HEK293 (cell line): ENCODE measurements at regions not wholly inside any gene's neighbourhood (a gene's known extent, or its start where the extent isn't known, plus 50 kb on each side); places are given as distances from the start of the nearest gene placed in this dataset.

Experiments used
- CTCF ChIA-PET: fragments of 350-600 bp; formaldehyde crosslinking; extraction: SDS; loops from one replicate; lab custom pipeline; 2021; ENCODE audit warnings: antibody characterized with exemption; lab: Yijun Ruan, JAX
- POLR2A ChIA-PET: fragments of 300-600 bp; formaldehyde crosslinking; extraction: SDS; loops from one replicate; lab custom pipeline; 2020; ENCODE audit warnings: antibody characterized with exemption, inconsistent platforms; lab: Yijun Ruan, JAX
- H3K27ac ChIP-seq: fragments of 200-500 bp; sonication (Bioruptor generic); 2 replicates; pipeline ENCODE4 v1.5.1; 2014; ENCODE audit warnings: low read depth, low read length, control low read depth, inconsistent platforms; ENCODE audit errors: extremely low read depth
- H3K36me3 ChIP-seq, 2 experiments: fragments of 200-500 bp in 1 of 2; sonication (Bioruptor generic) in 1 of 2; 1 replicate in 1 of 2; 2 replicates in 1 of 2; pipeline ENCODE4 v1.5.1; 2014 to 2017; ENCODE audit warnings: inconsistent platforms in 2 of 2, low read length in 2 of 2; ENCODE audit not compliant: control insufficient read depth in 2 of 2, insufficient read depth in 1 of 2
- H3K4me1 ChIP-seq: fragments of 200-500 bp; sonication (Bioruptor generic); 2 replicates; pipeline ENCODE4 v1.5.1; 2014; ENCODE audit warnings: mild to moderate bottlenecking, low read length, inconsistent platforms; ENCODE audit not compliant: control insufficient read depth, insufficient read depth
- H3K4me3 ChIP-seq: 2 replicates; pipeline ENCODE4 v1.5.1; 2011; ENCODE audit warnings: low read depth, mild to moderate bottlenecking, control low read depth, low read length, moderate library complexity
- H3K9me3 ChIP-seq: fragments of 200-500 bp; sonication (Bioruptor generic); 2 replicates; pipeline ENCODE4 v1.5.1; 2014; ENCODE audit warnings: low read depth, low read length, inconsistent platforms; ENCODE audit not compliant: control insufficient read depth, insufficient read depth
- BCL11B ChIP-seq: fragments of 450-650 bp; formaldehyde crosslinking; IDR thresholded peaks from 2 replicates; pipeline ENCODE4 v1.5.1; 2016; ENCODE audit warnings: low read depth, missing biosample characterization, missing genetic modification characterization
- SCRT1 ChIP-seq: fragments of 450-650 bp; formaldehyde crosslinking; IDR thresholded peaks from 2 replicates; pipeline ENCODE4 v1.5.1; 2016; ENCODE audit warnings: missing biosample characterization, missing genetic modification characterization, borderline replicate concordance
- TCF7L2 ChIP-seq: IDR thresholded peaks from 2 replicates; pipeline ENCODE4 v1.6.1; 2011; ENCODE audit warnings: low read depth, mild to moderate bottlenecking, inconsistent platforms, low read length, moderate library complexity, borderline replicate concordance
- TRIM28 ChIP-seq: IDR thresholded peaks from 2 replicates; pipeline ENCODE4 v1.6.1; 2011; ENCODE audit warnings: low read length, control low read depth, borderline replicate concordance
- ZBTB10 ChIP-seq: fragments of 450-650 bp; formaldehyde crosslinking; IDR thresholded peaks from 2 replicates; pipeline ENCODE4 v1.5.1; 2016; ENCODE audit warnings: missing biosample characterization, missing genetic modification characterization
- ZBTB21 ChIP-seq: fragments of 450-650 bp; formaldehyde crosslinking; IDR thresholded peaks from 2 replicates; pipeline ENCODE4 v1.5.1; 2017; ENCODE audit warnings: missing biosample characterization, missing genetic modification characterization
- ZNF155 ChIP-seq: fragments of 450-650 bp; formaldehyde crosslinking; IDR thresholded peaks from 2 replicates; pipeline ENCODE4 v1.5.1; 2016; ENCODE audit warnings: missing biosample characterization, missing genetic modification characterization
- ZNF157 ChIP-seq: fragments of 450-650 bp; formaldehyde crosslinking; IDR thresholded peaks from 2 replicates; pipeline ENCODE4 v1.5.1; 2016; ENCODE audit warnings: missing biosample characterization, missing genetic modification characterization
- ZNF18 ChIP-seq: fragments of 450-650 bp; formaldehyde crosslinking; IDR thresholded peaks from 2 replicates; pipeline ENCODE4 v1.5.1; 2016; ENCODE audit warnings: missing biosample characterization, missing genetic modification characterization
- ZNF19 ChIP-seq: fragments of 450-650 bp; formaldehyde crosslinking; IDR thresholded peaks from 2 replicates; pipeline ENCODE4; 2016; ENCODE audit warnings: missing biosample characterization, missing genetic modification characterization, low read depth
- ZNF2 ChIP-seq: fragments of 450-650 bp; formaldehyde crosslinking; IDR thresholded peaks from 2 replicates; pipeline ENCODE4 v1.5.1; 2016; ENCODE audit warnings: missing biosample characterization, missing genetic modification characterization
- ZNF223 ChIP-seq: fragments of 450-650 bp; formaldehyde crosslinking; IDR thresholded peaks from 2 replicates; pipeline ENCODE4 v1.5.1; 2016; ENCODE audit warnings: missing biosample characterization, missing genetic modification characterization
- ZNF248 ChIP-seq: fragments of 450-650 bp; formaldehyde crosslinking; IDR thresholded peaks from 2 replicates; pipeline ENCODE4 v1.5.1; 2017; ENCODE audit warnings: missing biosample characterization, missing genetic modification characterization
- ZNF266 ChIP-seq: fragments of 450-650 bp; formaldehyde crosslinking; IDR thresholded peaks from 2 replicates; pipeline ENCODE4 v1.5.1; 2016; ENCODE audit warnings: missing biosample characterization, missing genetic modification characterization, low read depth
- ZNF274 ChIP-seq, 2 experiments: fragments of 200-500 bp in 1 of 2; fragments of 450-650 bp in 1 of 2; sonication (Bioruptor generic) in 1 of 2; formaldehyde crosslinking in 1 of 2; IDR thresholded peaks; 2 replicates each; pipeline versions ENCODE4 v1.5.1 to v1.6.1; 2014 to 2016; ENCODE audit warnings: borderline replicate concordance in 1 of 2, inconsistent platforms in 1 of 2, low read length in 1 of 2, missing biosample characterization in 1 of 2, missing genetic modification characterization in 1 of 2
- ZNF302 ChIP-seq: fragments of 450-650 bp; formaldehyde crosslinking; IDR thresholded peaks from 2 replicates; pipeline ENCODE4 v1.5.1; 2016; ENCODE audit warnings: missing biosample characterization, missing genetic modification characterization, low read depth
- ZNF366 ChIP-seq: fragments of 450-650 bp; formaldehyde crosslinking; conservative IDR thresholded peaks from 2 replicates; pipeline ENCODE4 v1.5.1; 2016; ENCODE audit warnings: missing biosample characterization, missing genetic modification characterization
- ZNF391 ChIP-seq: fragments of 450-650 bp; formaldehyde crosslinking; IDR thresholded peaks from 2 replicates; pipeline ENCODE4 v1.5.1; 2016; ENCODE audit warnings: low read depth, missing biosample characterization, missing genetic modification characterization, borderline replicate concordance
- ZNF394 ChIP-seq: fragments of 450-650 bp; formaldehyde crosslinking; IDR thresholded peaks from 2 replicates; pipeline ENCODE4 v1.5.1; 2016; ENCODE audit warnings: missing biosample characterization, missing genetic modification characterization, mild to moderate bottlenecking, moderate library complexity, borderline replicate concordance
- ZNF426 ChIP-seq: fragments of 450-650 bp; formaldehyde crosslinking; IDR thresholded peaks from 2 replicates; pipeline ENCODE4 v1.5.1; 2017; ENCODE audit warnings: missing biosample characterization, missing genetic modification characterization, mild to moderate bottlenecking, inconsistent platforms, moderate library complexity
- ZNF558 ChIP-seq: fragments of 450-650 bp; formaldehyde crosslinking; IDR thresholded peaks from 2 replicates; pipeline ENCODE4 v1.5.1; 2016; ENCODE audit warnings: missing biosample characterization, missing genetic modification characterization
- ZNF561 ChIP-seq: fragments of 450-650 bp; IDR thresholded peaks from 2 replicates; pipeline ENCODE4 v1.5.1; 2018; ENCODE audit warnings: missing biosample characterization, missing genetic modification characterization, borderline replicate concordance
- ZNF623 ChIP-seq: fragments of 450-650 bp; formaldehyde crosslinking; IDR thresholded peaks from 2 replicates; pipeline ENCODE4 v1.5.1; 2016; ENCODE audit warnings: missing biosample characterization, missing genetic modification characterization
- ZNF654 ChIP-seq: fragments of 450-650 bp; formaldehyde crosslinking; IDR thresholded peaks from 2 replicates; pipeline ENCODE4 v1.5.1; 2016; ENCODE audit warnings: low read depth, missing biosample characterization, missing genetic modification characterization
- ZNF664 ChIP-seq: fragments of 450-650 bp; formaldehyde crosslinking; IDR thresholded peaks from 2 replicates; pipeline ENCODE4 v1.5.1; 2016; ENCODE audit warnings: missing biosample characterization, missing genetic modification characterization
- ZNF677 ChIP-seq: fragments of 450-650 bp; IDR thresholded peaks from 2 replicates; pipeline ENCODE4 v1.5.0; 2018; ENCODE audit warnings: missing biosample characterization, mild to moderate bottlenecking, missing genetic modification characterization, moderate library complexity
- ZNF692 ChIP-seq: fragments of 450-650 bp; formaldehyde crosslinking; IDR thresholded peaks from 2 replicates; pipeline ENCODE4 v1.5.1; 2016; ENCODE audit warnings: missing biosample characterization, missing genetic modification characterization
- ZNF701 ChIP-seq: fragments of 450-650 bp; formaldehyde crosslinking; IDR thresholded peaks from 2 replicates; pipeline ENCODE4 v1.5.1; 2016; ENCODE audit warnings: missing biosample characterization, missing genetic modification characterization
- ZNF785 ChIP-seq: fragments of 450-650 bp; formaldehyde crosslinking; IDR thresholded peaks from 2 replicates; pipeline ENCODE4 v1.5.1; 2016; ENCODE audit warnings: missing biosample characterization, missing genetic modification characterization
- ZNF837 ChIP-seq: fragments of 450-650 bp; formaldehyde crosslinking; IDR thresholded peaks from 2 replicates; pipeline ENCODE4 v1.5.1; 2016; ENCODE audit warnings: missing biosample characterization, missing genetic modification characterization

GRCh38 chr2:133988316-133988891 lies 265.5 kb upstream of the MGAT5 start (continued):
- TF ChIP-seq ZBTB10 (tag by site-specific recombination) (no peak), ZBTB21 (no peak), ZNF18 (tag by site-specific recombination) (no peak), ZNF248 (tag by site-specific recombination) (no peak), ZNF426 (no peak), ZNF654 (no peak), ZNF785 (tag by site-specific recombination) (no peak)

- ChIA-PET POLR2A (no interaction called here), CTCF (interaction anchor here (1.0 kb wide), 2 partner anchors 105 to 216 kb away, joined by 3 to 4 read pairs; no protein-coding TSS in a partner anchor)
- H3K27ac ChIP-seq, result no peak overlapping the region
- H3K4me1 ChIP-seq, result peaks cover 3% of the 10 kb centered on the region; the same call in 1 of the 2 replicates
- no peaks in the 10 kb centered on the region for H3K36me3 ChIP-seq
- H3K4me3 ChIP-seq, result no peak overlapping the region
- TF ChIP-seq ZNF366 (tag by site-specific recombination) (no peak), SCRT1 (tag by site-specific recombination) (no peak), ZNF223 (tag by site-specific recombination) (no peak), ZNF19 (tag by site-specific recombination) (no peak), ZNF664 (tag by site-specific recombination) (no peak), ZNF623 (tag by site-specific recombination) (no peak), ZNF2 (tag by site-specific recombination) (no peak)
- no peaks in the 10 kb centered on the region for H3K9me3 ChIP-seq
Observed at GRCh38 chr2:133991606-133992168, 262.2 kb upstream of the MGAT5 start.

GRCh38 chr2:133992454-133992853 lies 261.4 kb upstream of the MGAT5 start:
- ChIA-PET POLR2A (no interaction called here), CTCF (interaction anchor here (1.0 kb wide), 1 partner anchor 106 kb away, joined by 4 read pairs; no protein-coding TSS in a partner anchor)
- no peaks in the 10 kb centered on the region for H3K9me3 ChIP-seq
- no peaks in the 10 kb centered on the region for H3K4me1 ChIP-seq
- no peaks in the 10 kb centered on the region for H3K36me3 ChIP-seq
- H3K27ac ChIP-seq, result no peak overlapping the region
- H3K4me3 ChIP-seq, result no peak overlapping the region
- TF ChIP-seq ZNF701 (tag by site-specific recombination), result no peak
- TF ChIP-seq TCF7L2, result no peak
- no peak for TF ChIP-seq ZNF677
- TF ChIP-seq ZNF394, result no peak
- TF ChIP-seq ZNF155 (tag by site-specific recombination), result no peak
- no peak for TF ChIP-seq ZNF558
- no peak for TF ChIP-seq ZNF274 (IDR thresholded peaks at IDR 0.05; ENCODE audit: low read length)
- TF ChIP-seq ZNF274 (tag by site-specific recombination; IDR thresholded peaks at IDR 0.05; ENCODE audit: borderline replicate concordance), result no peak
- no peak for TF ChIP-seq ZNF266
- TF ChIP-seq ZNF157 (tag by site-specific recombination), result no peak
- no peak for TF ChIP-seq ZNF692
- TF ChIP-seq ZNF302 (tag by site-specific recombination), result no peak
- no peak for TF ChIP-seq ZNF837
- no peak for TF ChIP-seq ZNF391
- no peak for TF ChIP-seq ZNF561 (tag by site-specific recombination)
- TF ChIP-seq BCL11B, result no peak
- no peak for TF ChIP-seq TRIM28
